ENCODE measurements at regions not wholly inside any gene's neighbourhood (a gene's known extent, or its start where the extent isn't known, plus 50 kb on each side); places are given as distances from the start of the nearest gene placed in this dataset.
A peak's percentile ranks its signal among the peaks of the same experiment; 100 is the strongest.

DNA sequence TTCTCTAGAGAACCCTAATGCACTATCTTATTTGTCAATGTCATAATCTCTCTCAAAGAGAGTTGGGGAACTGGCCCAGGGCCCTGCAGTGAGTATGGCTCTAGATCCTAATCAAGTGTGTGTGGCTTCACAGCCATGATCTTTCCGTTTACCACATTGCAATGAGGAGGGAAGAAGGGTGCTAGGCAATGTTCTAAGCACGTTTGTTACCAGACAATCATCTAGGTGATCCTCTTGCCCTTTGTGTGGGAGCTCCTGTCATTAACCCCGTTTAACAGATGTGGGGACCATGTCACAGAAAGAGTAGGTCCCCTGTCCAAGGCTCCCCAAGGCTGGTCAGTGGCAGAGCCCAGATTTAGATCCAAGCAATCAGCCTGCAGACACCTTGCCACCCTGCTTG is 128.2 kb upstream of the IRX4 start:
- in situ Hi-C loops (cut with MboI; ENCODE audit: low sequenced_read_pairs in 4 of 4), result no loop called here
- intact Hi-C loops (cut with DNase I; ENCODE audit: low total_unique reads), result no loop called here
- DNase-seq (no peak), ATAC-seq (no peak)
- no peak overlapping the region for H3K4me3 ChIP-seq
- no peak overlapping the region for H3K27ac ChIP-seq
- H3K36me3 ChIP-seq, result no peaks in the 10 kb centered on the region
- no peak for TF ChIP-seq POLR2A (IDR thresholded peaks at IDR 0.05)
- TF ChIP-seq, protein P1, sequence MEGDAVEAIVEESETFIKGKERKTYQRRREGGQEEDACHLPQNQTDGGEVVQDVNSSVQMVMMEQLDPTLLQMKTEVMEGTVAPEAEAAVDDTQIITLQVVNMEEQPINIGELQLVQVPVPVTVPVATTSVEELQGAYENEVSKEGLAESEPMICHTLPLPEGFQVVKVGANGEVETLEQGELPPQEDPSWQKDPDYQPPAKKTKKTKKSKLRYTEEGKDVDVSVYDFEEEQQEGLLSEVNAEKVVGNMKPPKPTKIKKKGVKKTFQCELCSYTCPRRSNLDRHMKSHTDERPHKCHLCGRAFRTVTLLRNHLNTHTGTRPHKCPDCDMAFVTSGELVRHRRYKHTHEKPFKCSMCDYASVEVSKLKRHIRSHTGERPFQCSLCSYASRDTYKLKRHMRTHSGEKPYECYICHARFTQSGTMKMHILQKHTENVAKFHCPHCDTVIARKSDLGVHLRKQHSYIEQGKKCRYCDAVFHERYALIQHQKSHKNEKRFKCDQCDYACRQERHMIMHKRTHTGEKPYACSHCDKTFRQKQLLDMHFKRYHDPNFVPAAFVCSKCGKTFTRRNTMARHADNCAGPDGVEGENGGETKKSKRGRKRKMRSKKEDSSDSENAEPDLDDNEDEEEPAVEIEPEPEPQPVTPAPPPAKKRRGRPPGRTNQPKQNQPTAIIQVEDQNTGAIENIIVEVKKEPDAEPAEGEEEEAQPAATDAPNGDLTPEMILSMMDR (IDR thresholded peaks at IDR 0.05 in 4 of 5, conservative IDR thresholded peaks at IDR 0.05 in 1 of 5), result no peak
- H3K4me1 ChIP-seq, result no peaks in the 10 kb centered on the region
- H3K27me3 ChIP-seq, result peaks cover 0 to 21% (median 6%) of the 10 kb centered on the region in 3 donors
- no peaks in the 10 kb centered on the region for H3K9me3 ChIP-seq

DNA sequence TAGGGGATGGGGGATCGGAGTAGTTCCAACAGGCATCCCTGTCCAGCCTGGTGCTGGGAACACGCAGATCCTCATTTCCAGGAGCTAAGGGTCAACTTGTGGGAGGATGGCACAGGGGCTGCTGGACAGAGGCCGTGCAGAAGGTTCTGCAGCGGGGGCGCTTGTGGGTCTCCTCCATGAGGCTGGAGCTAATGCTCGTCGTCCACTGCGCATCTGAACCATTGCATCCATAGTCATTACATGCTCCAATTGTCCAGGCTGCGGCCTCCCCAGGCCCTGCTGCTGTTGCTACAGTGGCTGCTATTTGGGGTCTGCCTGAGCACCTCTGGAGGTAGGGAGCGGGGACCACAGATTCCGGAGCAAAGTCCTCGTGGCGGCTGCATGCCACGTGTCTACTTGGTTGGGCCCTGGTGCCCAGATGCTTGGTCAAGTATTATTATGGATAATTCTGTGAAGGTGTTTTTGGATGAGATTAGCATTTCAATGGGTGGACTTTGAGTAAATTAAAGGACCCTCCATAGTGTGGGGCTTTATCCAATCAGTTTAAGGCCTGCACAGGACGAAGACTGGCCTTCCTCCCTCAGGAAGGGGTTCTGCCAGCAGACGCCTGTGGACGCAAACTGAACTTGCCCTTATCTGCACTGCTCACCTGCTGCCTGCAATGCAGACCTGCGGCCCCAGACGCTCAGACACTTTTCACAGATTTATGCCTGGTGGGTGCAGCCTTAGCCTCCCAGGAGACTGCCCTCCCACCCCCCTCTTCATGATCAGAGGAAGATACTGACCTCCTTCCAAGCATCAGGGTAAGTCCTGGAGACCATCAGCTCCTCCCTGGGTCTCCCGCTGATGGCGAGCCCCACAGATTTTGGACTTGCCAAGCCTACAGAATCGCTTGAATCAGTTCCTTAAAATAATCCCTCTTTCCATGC is 127.5 kb upstream of the IRX4 start:
- H3K4me3 ChIP-seq, result no peak overlapping the region
- in situ Hi-C loops (cut with MboI; ENCODE audit: low sequenced_read_pairs in 4 of 4), result no loop called here
- no peaks in the 10 kb centered on the region for H3K9me3 ChIP-seq
- H3K27me3 ChIP-seq, result peaks cover 1 to 21% (median 6%) of the 10 kb centered on the region in 3 donors
- no peak for TF ChIP-seq POLR2A (IDR thresholded peaks at IDR 0.05)
- TF ChIP-seq, protein P1 (IDR thresholded peaks at IDR 0.05 in 4 of 5, conservative IDR thresholded peaks at IDR 0.05 in 1 of 5), result no peak
- H3K27ac ChIP-seq, result no peak overlapping the region
- no peaks in the 10 kb centered on the region for H3K4me1 ChIP-seq
- intact Hi-C loops (cut with DNase I; ENCODE audit: low total_unique reads), result no loop called here
- DNase-seq (no peak), ATAC-seq (no peak)
- H3K36me3 ChIP-seq, result no peaks in the 10 kb centered on the region

DNA sequence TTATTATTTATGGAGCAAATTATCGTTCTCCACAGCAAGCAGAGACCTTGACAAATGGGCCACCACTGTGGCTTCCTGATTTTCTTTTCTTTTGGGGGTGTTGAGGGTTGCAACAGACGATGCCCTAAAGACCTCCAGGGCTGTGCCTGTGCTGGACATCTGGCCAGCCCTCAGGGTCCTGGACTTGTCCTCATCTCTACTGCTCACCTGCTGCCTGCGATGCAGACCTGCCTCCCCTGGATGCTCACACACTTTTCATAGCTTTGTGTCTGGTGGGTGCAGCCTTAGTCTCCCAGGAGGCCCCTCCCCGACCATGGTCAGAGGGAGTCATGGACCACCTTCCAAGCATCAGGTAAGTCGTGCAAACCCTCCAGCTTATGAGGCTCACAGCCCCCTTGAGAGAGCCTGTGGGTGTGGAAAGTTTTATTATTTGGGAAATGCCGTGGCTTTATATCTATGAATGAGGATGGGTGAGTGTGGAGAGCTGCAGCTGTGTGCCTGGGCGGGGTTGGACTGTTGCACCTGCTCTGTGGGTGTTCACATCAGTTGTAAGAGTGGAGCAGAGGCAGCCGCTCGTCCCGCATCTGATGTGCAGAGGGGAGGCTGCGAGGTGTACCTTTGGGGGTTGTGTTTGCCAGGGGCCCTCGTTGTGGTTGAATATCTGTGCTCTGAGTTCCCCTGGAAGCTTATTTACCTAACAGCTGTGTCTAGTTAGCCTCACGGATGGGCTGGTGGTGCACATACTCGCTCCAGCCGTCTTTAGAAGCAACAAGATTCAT is 126.3 kb upstream of the IRX4 start:
- in situ Hi-C loops (cut with MboI; ENCODE audit: low sequenced_read_pairs in 4 of 4), result no loop called here
- Histone ChIP-seq H3K27me3 (peaks cover 6 to 21% (median 6%) of the 10 kb centered on the region in 3 donors), H3K4me1 (no peaks in the 10 kb centered on the region), H3K36me3 (no peaks in the 10 kb centered on the region), H3K4me3 (no peak overlapping the region), H3K27ac (no peak overlapping the region), H3K9me3 (no peaks in the 10 kb centered on the region)
- intact Hi-C loops (cut with DNase I; ENCODE audit: low total_unique reads), result no loop called here
- DNase-seq (no peak), ATAC-seq (no peak)
- no peak for TF ChIP-seq POLR2A (IDR thresholded peaks at IDR 0.05)
- TF ChIP-seq, protein P1 (IDR thresholded peaks at IDR 0.05 in 4 of 5, conservative IDR thresholded peaks at IDR 0.05 in 1 of 5), result no peak

DNA sequence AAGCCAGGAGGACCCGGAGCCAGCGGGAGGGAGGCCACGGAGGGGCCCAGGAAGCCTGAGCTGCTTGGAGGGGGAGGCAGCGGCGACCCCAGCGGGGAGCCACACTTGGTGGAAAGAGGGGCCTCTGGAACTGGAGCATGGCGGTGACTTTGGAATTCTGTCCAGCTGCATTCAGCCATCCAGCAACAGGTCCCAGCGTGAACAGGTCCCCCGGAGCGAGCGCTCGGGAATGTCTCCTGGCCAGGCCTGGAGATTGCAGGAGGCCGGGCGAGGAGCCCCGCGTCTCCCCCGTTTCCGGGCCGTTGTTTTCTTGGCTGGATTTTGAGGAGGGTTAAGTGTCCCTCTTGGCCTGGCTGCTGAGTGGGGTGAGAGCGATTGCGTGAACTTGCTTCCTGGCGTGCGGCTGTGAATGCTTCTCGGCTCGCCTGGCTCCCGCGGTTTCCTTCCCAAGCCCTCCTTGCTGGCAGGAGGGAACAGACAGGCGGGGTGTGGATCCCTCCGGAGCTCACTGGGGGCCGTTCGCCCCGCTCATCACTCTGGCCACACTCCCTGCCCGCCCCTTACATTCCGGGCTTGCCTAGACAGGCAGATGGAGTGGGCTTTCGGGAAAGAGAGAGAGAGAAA is 125.3 kb upstream of the IRX4 start:
- Histone ChIP-seq H3K27ac (no peak overlapping the region), H3K27me3 (peaks cover 6 to 21% (median 6%) of the 10 kb centered on the region in 3 donors), H3K4me1 (no peaks in the 10 kb centered on the region), H3K9me3 (no peaks in the 10 kb centered on the region), H3K36me3 (no peaks in the 10 kb centered on the region), H3K4me3 (peak overlapping the region in 2 of 4 donors; percentile 17 to 32)
- in situ Hi-C loops (cut with MboI; ENCODE audit: low sequenced_read_pairs in 4 of 4) (no loop called here), intact Hi-C loops (cut with DNase I; ENCODE audit: low total_unique reads) (no loop called here)
- peak in 1 of 2 donors; percentile 26 for ATAC-seq
- TF ChIP-seq, protein P1 (IDR thresholded peaks at IDR 0.05 in 4 of 5, conservative IDR thresholded peaks at IDR 0.05 in 1 of 5), result no peak
- TF ChIP-seq POLR2A (IDR thresholded peaks at IDR 0.05), result no peak
- no peak for DNase-seq
